GM12878 (cell line): ENCODE measurements at regions not wholly inside any gene's neighbourhood (a gene's known extent, or its start where the extent isn't known, plus 50 kb on each side); places are given as distances from the start of the nearest gene placed in this dataset.

ENCODE experiments used
- ATAC-seq: fragments of 200-7000 bp; cut with Tn5 transposase; 3 replicates; pipeline ENCODE4 v1.9.1; 2020; ENCODE audit warnings: mild to moderate bottlenecking, moderate library complexity
- BruUV-seq: library from RNA; stranded (reverse); fragments of 400-500 nt; replicated peaks from 2 replicates; lab custom pipeline; 2021; lab: Mats Ljungman, UMichigan
- CTCF ChIA-PET: fragments of 300-600 bp; sonication (Branson Sonifier 250); formaldehyde crosslinking; extraction: SDS; loops from one replicate; lab custom pipeline; 2021; ENCODE audit warnings: inconsistent platforms; lab: Yijun Ruan, JAX
- POLR2A ChIA-PET: fragments of 350-600 bp; formaldehyde crosslinking; extraction: SDS; loops from one replicate; lab custom pipeline; 2021; ENCODE audit warnings: inconsistent platforms; lab: Charles Lee
- RAD21 ChIA-PET: fragments of 300-600 bp; sonication (Branson Sonifier 250); formaldehyde crosslinking; loops from one replicate; lab custom pipeline; 2023; ENCODE audit warnings: antibody characterized with exemption; ENCODE audit not compliant: unreplicated experiment; lab: Charles Lee
- SMC1A ChIA-PET: fragments of 300-600 bp; sonication (Branson Sonifier 250); formaldehyde crosslinking; loops from one replicate; lab custom pipeline; 2023; ENCODE audit not compliant: unreplicated experiment, uncharacterized antibody; lab: Charles Lee
- DNase-seq: peaks from one replicate; pipeline ENCODE4 v3.0.0-alpha.2; 2011; ENCODE audit warnings: low read depth, low spot score
- FAIRE-seq: peaks from 3 replicates; lab custom pipeline; 2011; peaks lifted over from hg19 to GRCh38; lab: Jason Lieb, UNC
- H2AFZ ChIP-seq: 2 replicates; pipeline ENCODE4 v1.6.0; 2011; ENCODE audit warnings: low read depth, low read length, control low read depth; ENCODE audit not compliant: control insufficient read depth
- H3K27ac ChIP-seq: 2 replicates; pipeline ENCODE4 v1.5.1; 2011; ENCODE audit warnings: control low read depth; ENCODE audit not compliant: control insufficient read depth, insufficient read depth
- H3K27me3 ChIP-seq, 2 experiments: replicated peaks in 1 of 2; 2 replicates each; pipeline versions ENCODE4 v1.6.0 to v1.6.1; 2011; ENCODE audit warnings: low read length in 1 of 2; ENCODE audit not compliant: control insufficient read depth in 2 of 2, insufficient read depth in 2 of 2
- H3K36me3 ChIP-seq, 2 experiments: 2 replicates each; pipeline ENCODE4 v1.5.1; 2011; ENCODE audit warnings: low read length in 1 of 2; ENCODE audit not compliant: control insufficient read depth in 2 of 2, insufficient read depth in 2 of 2
- H3K4me1 ChIP-seq: 2 replicates; pipeline ENCODE4 v1.6.1; 2011; ENCODE audit warnings: mild to moderate bottlenecking, low read length, moderate library complexity, mixed read lengths; ENCODE audit not compliant: control insufficient read depth, insufficient read depth
- H3K4me2 ChIP-seq: 2 replicates; pipeline ENCODE4 v1.6.0; 2011; ENCODE audit warnings: control low read depth; ENCODE audit not compliant: control insufficient read depth, insufficient read depth
- H3K4me3 ChIP-seq: fragments of 200-600 bp; sonication (generic); 2 replicates; pipeline ENCODE4 v1.5.1; 2016
- H3K79me2 ChIP-seq: 2 replicates; pipeline ENCODE4 v1.6.0; 2011; ENCODE audit warnings: low read length; ENCODE audit not compliant: control insufficient read depth, insufficient read depth
- H3K9ac ChIP-seq: 2 replicates; pipeline ENCODE4 v1.8.0; 2011; ENCODE audit warnings: low read length, control low read depth, mixed read lengths; ENCODE audit not compliant: control insufficient read depth, insufficient read depth
- H3K9me3 ChIP-seq: replicated peaks from 3 replicates; pipeline ENCODE4 v1.5.1; 2011; ENCODE audit warnings: mild to moderate bottlenecking, low read length; ENCODE audit not compliant: control insufficient read depth, insufficient read depth
- H4K20me1 ChIP-seq: 2 replicates; pipeline ENCODE4 v1.6.0; 2011; ENCODE audit not compliant: control insufficient read depth, insufficient read depth
- BACH1 ChIP-seq: fragments of 450-650 bp; IDR thresholded peaks from 2 replicates; pipeline ENCODE4 v1.6.1; 2017; ENCODE audit warnings: mild to moderate bottlenecking, borderline replicate concordance
- BMI1 ChIP-seq: fragments of 450-650 bp; IDR thresholded peaks from 2 replicates; pipeline ENCODE4 v1.6.1; 2016; ENCODE audit warnings: mild to moderate bottlenecking, moderate library complexity, borderline replicate concordance
- EP300 ChIP-seq, 2 experiments: fragments of 150-350 bp in 1 of 2; IDR thresholded peaks; 2 replicates each; pipeline ENCODE4 v1.6.1; 2011 to 2012; ENCODE audit warnings: low read depth in 2 of 2, low read length in 2 of 2, borderline replicate concordance in 1 of 2, improper control_type of control experiment in 1 of 2, inconsistent platforms in 1 of 2; ENCODE audit not compliant: control insufficient read depth in 1 of 2
- MEF2A ChIP-seq: IDR thresholded peaks from 2 replicates; pipeline ENCODE4 v1.6.1; 2011; ENCODE audit warnings: low read depth, mild to moderate bottlenecking, low read length, moderate library complexity; ENCODE audit not compliant: insufficient read depth
- MXI1 ChIP-seq: fragments of 150-350 bp; IDR thresholded peaks from 2 replicates; pipeline ENCODE4 v1.6.1; 2011; ENCODE audit warnings: low read depth, mild to moderate bottlenecking, inconsistent platforms, low read length, improper control_type of control experiment
- SUPT20H ChIP-seq: IDR thresholded peaks from 2 replicates; pipeline ENCODE4 v1.6.1; 2011; ENCODE audit warnings: low read depth, mild to moderate bottlenecking, low read length, moderate library complexity, borderline replicate concordance; ENCODE audit not compliant: control insufficient read depth
- TAF1 ChIP-seq: IDR thresholded peaks from 2 replicates; pipeline ENCODE4 v1.6.1; 2011; ENCODE audit warnings: mild to moderate bottlenecking, low read depth, low read length, borderline replicate concordance
- ZNF24 ChIP-seq: fragments of 450-650 bp; IDR thresholded peaks from 2 replicates; pipeline ENCODE4 v1.6.1; 2017; ENCODE audit warnings: antibody characterized with exemption, mild to moderate bottlenecking
- WGBS: methylation state at CpG from one replicate; pipeline ENCODE4 v1.1.6; 2016; ENCODE audit warnings: low lambda C conversion rate; ENCODE audit not compliant: insufficient replicate concordance, insufficient coverage; ENCODE audit errors: missing lambda C conversion rate; 5-methylcytosine and 5-hydroxymethylcytosine counted together
- in situ Hi-C: fragments of 300-500 bp; cut with MboI; formaldehyde crosslinking; loops from 9 replicates; pipeline ENCODE4 v1.14.3; 2018; ENCODE audit warnings: mixed read lengths
- intact Hi-C: fragments of 100-400 bp; cut with micrococcal nuclease; formaldehyde crosslinking; loops from one replicate; pipeline ENCODE4 v1.14.2; 2022; ENCODE audit not compliant: unreplicated experiment
- TF ChIP-seq, protein P1 (sequence below): fragments of 450-650 bp; formaldehyde crosslinking; IDR thresholded peaks from 2 replicates; pipeline ENCODE4 v1.4.0; 2020; ENCODE audit warnings: mild to moderate bottlenecking, moderate library complexity
- TF ChIP-seq, protein P2 (sequence below): IDR thresholded peaks from 2 replicates; pipeline ENCODE4 v1.6.1; 2012; ENCODE audit warnings: mild to moderate bottlenecking, low read depth, low read length
- TF ChIP-seq, protein P3 (sequence below), 3 experiments: IDR thresholded peaks in 2 of 3; conservative IDR thresholded peaks in 1 of 3; 2 replicates each; pipeline ENCODE4 v1.5.1; 2011; ENCODE audit warnings: low read depth in 3 of 3, low read length in 3 of 3, mild to moderate bottlenecking in 3 of 3, control low read depth in 2 of 3, moderate library complexity in 2 of 3, inconsistent platforms in 1 of 3, mixed read lengths in 1 of 3; ENCODE audit not compliant: control insufficient read depth in 2 of 3, insufficient read depth in 1 of 3; ENCODE audit errors: extremely low read depth in 1 of 3
- TF ChIP-seq, protein P4 (sequence below): fragments of 450-650 bp; IDR thresholded peaks from 2 replicates; pipeline ENCODE4 v1.6.1; 2017; ENCODE audit warnings: antibody characterized with exemption, mild to moderate bottlenecking, moderate library complexity

DNA sequence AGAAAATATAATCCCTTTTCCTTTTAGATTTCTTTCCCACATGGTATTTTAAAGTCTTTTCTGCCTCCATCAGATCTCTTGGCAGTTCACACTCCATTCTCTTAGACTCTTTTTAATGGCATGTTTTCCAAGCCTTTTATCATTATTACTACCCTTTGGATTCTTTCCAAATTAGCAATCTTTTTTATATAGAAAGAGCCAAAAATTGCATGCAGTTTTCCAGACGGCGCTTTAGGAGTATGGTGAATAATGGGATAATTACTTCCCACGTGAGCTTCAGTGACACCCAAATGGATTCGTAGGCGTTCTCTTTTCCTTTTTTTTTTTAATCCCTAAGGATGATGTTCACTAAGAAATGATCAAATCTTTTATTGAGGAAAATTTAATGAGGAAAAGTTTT, 354.8 kb upstream of the DNAJC19 start:
- Histone ChIP-seq H3K9me3 (no peaks in the 10 kb centered on the region), H3K27ac (no peak overlapping the region), H2AFZ (no peak overlapping the region), H4K20me1 (no peaks in the 10 kb centered on the region), H3K9ac (no peak overlapping the region), H3K4me2 (no peak overlapping the region), H3K27me3 (no peaks in the 10 kb centered on the region), H3K36me3 (no peaks in the 10 kb centered on the region), H3K79me2 (no peaks in the 10 kb centered on the region), H3K4me1 (no peaks in the 10 kb centered on the region), H3K4me3 (no peak overlapping the region)
- SMC1A ChIA-PET = no interaction called here
- FAIRE-seq = no peak
- RAD21 ChIA-PET = no interaction called here
- no TSS peak for BruUV-seq
- DNase-seq = no peak
- CTCF ChIA-PET = no interaction called here
- in situ Hi-C loops = no loop called here
- intact Hi-C loops = no loop called here
- ATAC-seq = no peak
- POLR2A ChIA-PET = no interaction called here
- 35% methylated on average over 5 of the region's 5 CpGs for whole genome bisulfite sequencing
- TF ChIP-seq, protein P1, sequence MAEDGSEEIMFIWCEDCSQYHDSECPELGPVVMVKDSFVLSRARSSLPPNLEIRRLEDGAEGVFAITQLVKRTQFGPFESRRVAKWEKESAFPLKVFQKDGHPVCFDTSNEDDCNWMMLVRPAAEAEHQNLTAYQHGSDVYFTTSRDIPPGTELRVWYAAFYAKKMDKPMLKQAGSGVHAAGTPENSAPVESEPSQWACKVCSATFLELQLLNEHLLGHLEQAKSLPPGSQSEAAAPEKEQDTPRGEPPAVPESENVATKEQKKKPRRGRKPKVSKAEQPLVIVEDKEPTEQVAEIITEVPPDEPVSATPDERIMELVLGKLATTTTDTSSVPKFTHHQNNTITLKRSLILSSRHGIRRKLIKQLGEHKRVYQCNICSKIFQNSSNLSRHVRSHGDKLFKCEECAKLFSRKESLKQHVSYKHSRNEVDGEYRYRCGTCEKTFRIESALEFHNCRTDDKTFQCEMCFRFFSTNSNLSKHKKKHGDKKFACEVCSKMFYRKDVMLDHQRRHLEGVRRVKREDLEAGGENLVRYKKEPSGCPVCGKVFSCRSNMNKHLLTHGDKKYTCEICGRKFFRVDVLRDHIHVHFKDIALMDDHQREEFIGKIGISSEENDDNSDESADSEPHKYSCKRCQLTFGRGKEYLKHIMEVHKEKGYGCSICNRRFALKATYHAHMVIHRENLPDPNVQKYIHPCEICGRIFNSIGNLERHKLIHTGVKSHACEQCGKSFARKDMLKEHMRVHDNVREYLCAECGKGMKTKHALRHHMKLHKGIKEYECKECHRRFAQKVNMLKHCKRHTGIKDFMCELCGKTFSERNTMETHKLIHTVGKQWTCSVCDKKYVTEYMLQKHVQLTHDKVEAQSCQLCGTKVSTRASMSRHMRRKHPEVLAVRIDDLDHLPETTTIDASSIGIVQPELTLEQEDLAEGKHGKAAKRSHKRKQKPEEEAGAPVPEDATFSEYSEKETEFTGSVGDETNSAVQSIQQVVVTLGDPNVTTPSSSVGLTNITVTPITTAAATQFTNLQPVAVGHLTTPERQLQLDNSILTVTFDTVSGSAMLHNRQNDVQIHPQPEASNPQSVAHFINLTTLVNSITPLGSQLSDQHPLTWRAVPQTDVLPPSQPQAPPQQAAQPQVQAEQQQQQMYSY (CRISPR knock-in tag) = no peak
- TF ChIP-seq, protein P2, sequence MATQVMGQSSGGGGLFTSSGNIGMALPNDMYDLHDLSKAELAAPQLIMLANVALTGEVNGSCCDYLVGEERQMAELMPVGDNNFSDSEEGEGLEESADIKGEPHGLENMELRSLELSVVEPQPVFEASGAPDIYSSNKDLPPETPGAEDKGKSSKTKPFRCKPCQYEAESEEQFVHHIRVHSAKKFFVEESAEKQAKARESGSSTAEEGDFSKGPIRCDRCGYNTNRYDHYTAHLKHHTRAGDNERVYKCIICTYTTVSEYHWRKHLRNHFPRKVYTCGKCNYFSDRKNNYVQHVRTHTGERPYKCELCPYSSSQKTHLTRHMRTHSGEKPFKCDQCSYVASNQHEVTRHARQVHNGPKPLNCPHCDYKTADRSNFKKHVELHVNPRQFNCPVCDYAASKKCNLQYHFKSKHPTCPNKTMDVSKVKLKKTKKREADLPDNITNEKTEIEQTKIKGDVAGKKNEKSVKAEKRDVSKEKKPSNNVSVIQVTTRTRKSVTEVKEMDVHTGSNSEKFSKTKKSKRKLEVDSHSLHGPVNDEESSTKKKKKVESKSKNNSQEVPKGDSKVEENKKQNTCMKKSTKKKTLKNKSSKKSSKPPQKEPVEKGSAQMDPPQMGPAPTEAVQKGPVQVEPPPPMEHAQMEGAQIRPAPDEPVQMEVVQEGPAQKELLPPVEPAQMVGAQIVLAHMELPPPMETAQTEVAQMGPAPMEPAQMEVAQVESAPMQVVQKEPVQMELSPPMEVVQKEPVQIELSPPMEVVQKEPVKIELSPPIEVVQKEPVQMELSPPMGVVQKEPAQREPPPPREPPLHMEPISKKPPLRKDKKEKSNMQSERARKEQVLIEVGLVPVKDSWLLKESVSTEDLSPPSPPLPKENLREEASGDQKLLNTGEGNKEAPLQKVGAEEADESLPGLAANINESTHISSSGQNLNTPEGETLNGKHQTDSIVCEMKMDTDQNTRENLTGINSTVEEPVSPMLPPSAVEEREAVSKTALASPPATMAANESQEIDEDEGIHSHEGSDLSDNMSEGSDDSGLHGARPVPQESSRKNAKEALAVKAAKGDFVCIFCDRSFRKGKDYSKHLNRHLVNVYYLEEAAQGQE = no peak
- TF ChIP-seq, protein P3, sequence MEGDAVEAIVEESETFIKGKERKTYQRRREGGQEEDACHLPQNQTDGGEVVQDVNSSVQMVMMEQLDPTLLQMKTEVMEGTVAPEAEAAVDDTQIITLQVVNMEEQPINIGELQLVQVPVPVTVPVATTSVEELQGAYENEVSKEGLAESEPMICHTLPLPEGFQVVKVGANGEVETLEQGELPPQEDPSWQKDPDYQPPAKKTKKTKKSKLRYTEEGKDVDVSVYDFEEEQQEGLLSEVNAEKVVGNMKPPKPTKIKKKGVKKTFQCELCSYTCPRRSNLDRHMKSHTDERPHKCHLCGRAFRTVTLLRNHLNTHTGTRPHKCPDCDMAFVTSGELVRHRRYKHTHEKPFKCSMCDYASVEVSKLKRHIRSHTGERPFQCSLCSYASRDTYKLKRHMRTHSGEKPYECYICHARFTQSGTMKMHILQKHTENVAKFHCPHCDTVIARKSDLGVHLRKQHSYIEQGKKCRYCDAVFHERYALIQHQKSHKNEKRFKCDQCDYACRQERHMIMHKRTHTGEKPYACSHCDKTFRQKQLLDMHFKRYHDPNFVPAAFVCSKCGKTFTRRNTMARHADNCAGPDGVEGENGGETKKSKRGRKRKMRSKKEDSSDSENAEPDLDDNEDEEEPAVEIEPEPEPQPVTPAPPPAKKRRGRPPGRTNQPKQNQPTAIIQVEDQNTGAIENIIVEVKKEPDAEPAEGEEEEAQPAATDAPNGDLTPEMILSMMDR (IDR thresholded peaks at IDR 0.05 in 2 of 3, conservative IDR thresholded peaks at IDR 0.05 in 1 of 3; ENCODE audit: control insufficient read depth in 2 of 3, extremely low read depth in 1 of 3, insufficient read depth in 1 of 3, low read depth in 3 of 3, low read length in 3 of 3) = no peak
- no peak for TF ChIP-seq BMI1
- TF ChIP-seq, protein P4, sequence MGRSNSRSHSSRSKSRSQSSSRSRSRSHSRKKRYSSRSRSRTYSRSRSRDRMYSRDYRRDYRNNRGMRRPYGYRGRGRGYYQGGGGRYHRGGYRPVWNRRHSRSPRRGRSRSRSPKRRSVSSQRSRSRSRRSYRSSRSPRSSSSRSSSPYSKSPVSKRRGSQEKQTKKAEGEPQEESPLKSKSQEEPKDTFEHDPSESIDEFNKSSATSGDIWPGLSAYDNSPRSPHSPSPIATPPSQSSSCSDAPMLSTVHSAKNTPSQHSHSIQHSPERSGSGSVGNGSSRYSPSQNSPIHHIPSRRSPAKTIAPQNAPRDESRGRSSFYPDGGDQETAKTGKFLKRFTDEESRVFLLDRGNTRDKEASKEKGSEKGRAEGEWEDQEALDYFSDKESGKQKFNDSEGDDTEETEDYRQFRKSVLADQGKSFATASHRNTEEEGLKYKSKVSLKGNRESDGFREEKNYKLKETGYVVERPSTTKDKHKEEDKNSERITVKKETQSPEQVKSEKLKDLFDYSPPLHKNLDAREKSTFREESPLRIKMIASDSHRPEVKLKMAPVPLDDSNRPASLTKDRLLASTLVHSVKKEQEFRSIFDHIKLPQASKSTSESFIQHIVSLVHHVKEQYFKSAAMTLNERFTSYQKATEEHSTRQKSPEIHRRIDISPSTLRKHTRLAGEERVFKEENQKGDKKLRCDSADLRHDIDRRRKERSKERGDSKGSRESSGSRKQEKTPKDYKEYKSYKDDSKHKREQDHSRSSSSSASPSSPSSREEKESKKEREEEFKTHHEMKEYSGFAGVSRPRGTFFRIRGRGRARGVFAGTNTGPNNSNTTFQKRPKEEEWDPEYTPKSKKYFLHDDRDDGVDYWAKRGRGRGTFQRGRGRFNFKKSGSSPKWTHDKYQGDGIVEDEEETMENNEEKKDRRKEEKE = no peak
- TF ChIP-seq ZNF24 = no peak
- TF ChIP-seq EP300 (IDR thresholded peaks at IDR 0.05; ENCODE audit: borderline replicate concordance in 1 of 2, control insufficient read depth in 1 of 2, low read depth in 2 of 2, low read length in 2 of 2) = no peak
- TF ChIP-seq TAF1 = no peak
- TF ChIP-seq MXI1 = no peak
- TF ChIP-seq SUPT20H = no peak
- TF ChIP-seq BACH1 = no peak
- TF ChIP-seq MEF2A = no peak
